H9 (cell line): ENCODE measurements at regions not wholly inside any gene's neighbourhood (a gene's known extent, or its start where the extent isn't known, plus 50 kb on each side); places are given as distances from the start of the nearest gene placed in this dataset.

ENCODE experiments used
- DNase-seq: peaks from one replicate; pipeline ENCODE4 v3.0.0-alpha.2; 2017
- H2AFZ ChIP-seq: one replicate; pipeline ENCODE4 v1.6.1; 2013; ENCODE audit warnings: mild to moderate bottlenecking, low read length, control low read depth, moderate library complexity
- H2AK5ac ChIP-seq: 2 replicates; pipeline ENCODE4 v1.6.1; 2013; ENCODE audit warnings: low read length, control low read depth, mixed read lengths; ENCODE audit not compliant: insufficient read length
- H2BK120ac ChIP-seq: one replicate; pipeline ENCODE4 v1.6.1; 2013; ENCODE audit warnings: low read depth, mild to moderate bottlenecking, low read length, control low read depth, inconsistent platforms; ENCODE audit not compliant: poor library complexity, severe bottlenecking
- H2BK12ac ChIP-seq: 2 replicates; pipeline ENCODE4 v1.6.1; 2013; ENCODE audit warnings: low read length, control low read depth, mixed read lengths, low read depth; ENCODE audit not compliant: insufficient read length
- H2BK15ac ChIP-seq: 2 replicates; pipeline ENCODE4 v1.6.1; 2013; ENCODE audit warnings: low read depth, low read length, control low read depth
- H2BK20ac ChIP-seq: one replicate; pipeline ENCODE4 v1.6.1; 2013; ENCODE audit warnings: low read depth, mild to moderate bottlenecking, low read length, control low read depth, inconsistent platforms; ENCODE audit not compliant: poor library complexity, severe bottlenecking
- H2BK5ac ChIP-seq: 2 replicates; pipeline ENCODE4 v1.6.1; 2013; ENCODE audit warnings: low read length, control low read depth, mixed read lengths; ENCODE audit not compliant: insufficient read length
- H3K14ac ChIP-seq: 2 replicates; pipeline ENCODE4 v1.6.1; 2013; ENCODE audit warnings: low read length, control low read depth; ENCODE audit not compliant: insufficient read depth
- H3K18ac ChIP-seq: 2 replicates; pipeline ENCODE4 v1.6.1; 2013; ENCODE audit warnings: low read depth, mild to moderate bottlenecking, mixed read lengths, low read length, control low read depth; ENCODE audit not compliant: insufficient read length
- H3K23ac ChIP-seq: 2 replicates; pipeline ENCODE4 v1.6.1; 2013; ENCODE audit warnings: low read length, control low read depth, mixed read lengths, low read depth; ENCODE audit not compliant: insufficient read length
- H3K23me2 ChIP-seq: 2 replicates; pipeline ENCODE4 v1.6.1; 2013; ENCODE audit warnings: low read depth, mild to moderate bottlenecking, mixed read lengths, low read length, control low read depth; ENCODE audit not compliant: insufficient read length, poor library complexity, severe bottlenecking
- H3K27ac ChIP-seq: 2 replicates; pipeline ENCODE4 v1.5.1; 2013; ENCODE audit warnings: low read length, control low read depth, mixed read lengths, low read depth; ENCODE audit not compliant: insufficient read length
- H3K27me3 ChIP-seq: 2 replicates; pipeline ENCODE4 v1.6.1; 2013; ENCODE audit warnings: low read length, control low read depth, inconsistent platforms; ENCODE audit not compliant: insufficient read depth
- H3K4ac ChIP-seq: 2 replicates; pipeline ENCODE4 v1.6.1; 2013; ENCODE audit warnings: low read depth, mild to moderate bottlenecking, control low read depth, inconsistent platforms, low read length, moderate library complexity
- H3K4me1 ChIP-seq: 2 replicates; pipeline ENCODE4 v1.6.1; 2013; ENCODE audit warnings: low read length, control low read depth, inconsistent platforms; ENCODE audit not compliant: insufficient read depth
- H3K4me2 ChIP-seq: 2 replicates; pipeline ENCODE4 v1.6.1; 2013; ENCODE audit warnings: low read length, control low read depth, mixed read lengths; ENCODE audit not compliant: insufficient read length, insufficient read depth
- H3K56ac ChIP-seq: 2 replicates; pipeline ENCODE4 v1.6.1; 2013; ENCODE audit warnings: low read depth, mild to moderate bottlenecking, mixed read lengths, low read length, control low read depth; ENCODE audit not compliant: insufficient read length
- H3K79me1 ChIP-seq: 2 replicates; pipeline ENCODE4 v1.6.1; 2013; ENCODE audit warnings: low read depth, mild to moderate bottlenecking, moderate library complexity, low read length, control low read depth, inconsistent platforms; ENCODE audit not compliant: insufficient read depth, poor library complexity, severe bottlenecking
- H3K79me2 ChIP-seq: 2 replicates; pipeline ENCODE4 v1.6.1; 2013; ENCODE audit warnings: low read length, control low read depth, inconsistent platforms; ENCODE audit not compliant: insufficient read depth
- H3K9ac ChIP-seq: 2 replicates; pipeline ENCODE4 v1.6.1; 2013; ENCODE audit warnings: low read length, control low read depth, mixed read lengths; ENCODE audit not compliant: insufficient read length; ENCODE audit errors: extremely low read depth
- H3K9me3 ChIP-seq: one replicate; pipeline ENCODE4 v1.6.1; 2013; ENCODE audit warnings: low read depth, low read length, inconsistent platforms; ENCODE audit not compliant: control insufficient read depth
- H3T11ph ChIP-seq: one replicate; pipeline ENCODE4 v1.6.1; 2013; ENCODE audit warnings: mild to moderate bottlenecking, low read length, control low read depth, inconsistent platforms
- H4K20me1 ChIP-seq: one replicate; pipeline ENCODE4 v1.6.1; 2013; ENCODE audit not compliant: control insufficient read depth, insufficient read length, insufficient read depth
- H4K5ac ChIP-seq: 2 replicates; pipeline ENCODE4 v1.6.1; 2013; ENCODE audit warnings: low read depth, mild to moderate bottlenecking, mixed read lengths, low read length, control low read depth; ENCODE audit not compliant: insufficient read length
- H4K8ac ChIP-seq: replicated peaks from 2 replicates; pipeline ENCODE4 v1.6.1; 2013; ENCODE audit warnings: low read length, control low read depth, mixed read lengths, low read depth; ENCODE audit not compliant: insufficient read length
- H4K91ac ChIP-seq: 2 replicates; pipeline ENCODE4 v1.6.1; 2013; ENCODE audit warnings: low read depth, mild to moderate bottlenecking, moderate library complexity, mixed read lengths, low read length, control low read depth; ENCODE audit not compliant: insufficient read length
- H3K27ac Mint-ChIP-seq, 3 experiments: 2 replicates in 2 of 3; 3 replicates in 1 of 3; pipeline ENCODE4 v1.8.0; 2020 to 2021; ENCODE audit warnings: mixed read lengths in 3 of 3, mild to moderate bottlenecking in 1 of 3, moderate library complexity in 1 of 3
- H3K27me3 Mint-ChIP-seq: 2 replicates; pipeline ENCODE4 v1.8.0; 2021; ENCODE audit warnings: low read depth, mild to moderate bottlenecking, moderate library complexity, mixed read lengths
- H3K36me3 Mint-ChIP-seq, 3 experiments: 2 replicates in 2 of 3; 3 replicates in 1 of 3; pipeline ENCODE4 v1.8.0; 2020 to 2021; ENCODE audit warnings: low read depth in 3 of 3, mixed read lengths in 3 of 3; ENCODE audit not compliant: insufficient read depth in 1 of 3
- H3K4me1 Mint-ChIP-seq, 2 experiments: 2 replicates each; pipeline ENCODE4 v1.8.0; 2020; ENCODE audit warnings: mixed read lengths in 2 of 2
- H3K4me3 Mint-ChIP-seq, 2 experiments: 2 replicates in 1 of 2; 3 replicates in 1 of 2; pipeline ENCODE4 v1.8.0; 2020 to 2021; ENCODE audit warnings: mild to moderate bottlenecking in 2 of 2, mixed read lengths in 2 of 2, moderate library complexity in 1 of 2
- H3K9me3 Mint-ChIP-seq, 2 experiments: 2 replicates in 1 of 2; 3 replicates in 1 of 2; pipeline ENCODE4 v1.8.0; 2020; ENCODE audit warnings: mild to moderate bottlenecking in 2 of 2, mixed read lengths in 2 of 2, moderate library complexity in 1 of 2
- WGBS: extraction: QIAGEN DNeasy Blood & Tissue Kit; methylation state at CpG from one replicate; pipeline ENCODE4 v1.1.7; 2013; ENCODE audit warnings: missing lambda C conversion rate, low lambda C conversion rate, mixed read lengths; ENCODE audit not compliant: insufficient read length; ENCODE audit errors: extremely low coverage; 5-methylcytosine and 5-hydroxymethylcytosine counted together
- TF ChIP-seq, protein P1 (sequence below): fragments of 200-600 bp; sonication (generic); conservative IDR thresholded peaks from 3 replicates; pipeline ENCODE4 v1.8.0; 2021; ENCODE audit warnings: antibody characterized with exemption, mild to moderate bottlenecking

- no peak overlapping the region for H4K91ac ChIP-seq
- H3K9ac ChIP-seq, result no peak overlapping the region
- TF ChIP-seq, protein P1, sequence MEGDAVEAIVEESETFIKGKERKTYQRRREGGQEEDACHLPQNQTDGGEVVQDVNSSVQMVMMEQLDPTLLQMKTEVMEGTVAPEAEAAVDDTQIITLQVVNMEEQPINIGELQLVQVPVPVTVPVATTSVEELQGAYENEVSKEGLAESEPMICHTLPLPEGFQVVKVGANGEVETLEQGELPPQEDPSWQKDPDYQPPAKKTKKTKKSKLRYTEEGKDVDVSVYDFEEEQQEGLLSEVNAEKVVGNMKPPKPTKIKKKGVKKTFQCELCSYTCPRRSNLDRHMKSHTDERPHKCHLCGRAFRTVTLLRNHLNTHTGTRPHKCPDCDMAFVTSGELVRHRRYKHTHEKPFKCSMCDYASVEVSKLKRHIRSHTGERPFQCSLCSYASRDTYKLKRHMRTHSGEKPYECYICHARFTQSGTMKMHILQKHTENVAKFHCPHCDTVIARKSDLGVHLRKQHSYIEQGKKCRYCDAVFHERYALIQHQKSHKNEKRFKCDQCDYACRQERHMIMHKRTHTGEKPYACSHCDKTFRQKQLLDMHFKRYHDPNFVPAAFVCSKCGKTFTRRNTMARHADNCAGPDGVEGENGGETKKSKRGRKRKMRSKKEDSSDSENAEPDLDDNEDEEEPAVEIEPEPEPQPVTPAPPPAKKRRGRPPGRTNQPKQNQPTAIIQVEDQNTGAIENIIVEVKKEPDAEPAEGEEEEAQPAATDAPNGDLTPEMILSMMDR, result no peak
These were observed 50.2 kb upstream of the FHL2 start for GRCh38 chr2:105449076-105449475.

More at GRCh38 chr2:105449076-105449475, 50.2 kb upstream of the FHL2 start:
- Histone ChIP-seq H3T11ph (no peak overlapping the region), H2BK5ac (no peak overlapping the region), H3K27me3 (no peaks in the 10 kb centered on the region), H3K18ac (peak overlapping the region; percentile 4), H3K4ac (no peak overlapping the region), H2AK5ac (no peak overlapping the region), H3K14ac (no peak overlapping the region), H2BK20ac (no peak overlapping the region), H3K27ac (no peak overlapping the region), H3K4me2 (no peak overlapping the region), H3K23ac (no peak overlapping the region), H4K20me1 (no peaks in the 10 kb centered on the region), H2BK15ac (no peak overlapping the region), H4K5ac (no peak overlapping the region), H3K79me1 (no peaks in the 10 kb centered on the region), H2AFZ (no peak overlapping the region), H3K4me1 (no peaks in the 10 kb centered on the region), H2BK120ac (no peak overlapping the region), H3K9me3 (no peaks in the 10 kb centered on the region), H4K8ac (no peak overlapping the region), H3K56ac (no peak overlapping the region), H3K79me2 (no peaks in the 10 kb centered on the region), H3K23me2 (no peaks in the 10 kb centered on the region), H2BK12ac (no peak overlapping the region)
- peaks cover 5% of the 10 kb centered on the region in 2 experiments for H3K4me1 Mint-ChIP-seq
- no CpG with 5 or more reads among the region's 3 CpGs for WGBS
- H3K9me3 Mint-ChIP-seq, result no peaks in the 10 kb centered on the region
- no peak overlapping the region for H3K27ac Mint-ChIP-seq
- H3K4me3 Mint-ChIP-seq, result no peak overlapping the region
- H3K36me3 Mint-ChIP-seq, result no peaks in the 10 kb centered on the region
- no peak for DNase-seq
- H3K27me3 Mint-ChIP-seq, result no peaks in the 10 kb centered on the region
